ENCODE measurements at regions not wholly inside any gene's neighbourhood (a gene's known extent, or its start where the extent isn't known, plus 50 kb on each side); places are given as distances from the start of the nearest gene placed in this dataset.

DNA sequence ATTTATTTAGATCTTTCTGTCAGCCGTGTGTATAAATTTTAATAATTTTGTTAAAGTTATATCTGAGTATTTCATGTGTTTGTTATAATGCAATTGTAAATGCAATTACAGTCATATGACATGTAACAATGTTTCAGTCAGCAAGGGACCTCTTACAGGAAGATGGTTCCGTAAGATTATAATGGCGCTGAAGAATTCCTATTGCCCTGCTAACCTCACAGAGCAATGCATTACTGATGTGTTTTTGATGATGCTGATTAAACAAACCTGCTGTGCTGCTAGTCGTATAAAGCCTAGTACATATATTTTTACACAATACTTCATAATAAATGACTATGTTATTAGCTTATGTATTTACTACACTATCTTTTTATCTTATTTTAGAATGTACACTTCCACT, 1166.4 kb downstream of the CDH12 start:
- H3K4me1 ChIP-seq (ENCODE audit: insufficient read depth) = no peaks in the 10 kb centered on the region
- no peaks in the 10 kb centered on the region for H3K27me3 ChIP-seq
- H3K9me3 ChIP-seq = no peaks in the 10 kb centered on the region
- 91 to 94% (median 92%) methylated on average over 4 of the region's 4 CpGs for WGBS, 3 donors
- H3K27ac ChIP-seq = no peak overlapping the region
- no peak for TF ChIP-seq EP300 (IDR thresholded peaks at IDR 0.05)
- TF ChIP-seq, protein P1, sequence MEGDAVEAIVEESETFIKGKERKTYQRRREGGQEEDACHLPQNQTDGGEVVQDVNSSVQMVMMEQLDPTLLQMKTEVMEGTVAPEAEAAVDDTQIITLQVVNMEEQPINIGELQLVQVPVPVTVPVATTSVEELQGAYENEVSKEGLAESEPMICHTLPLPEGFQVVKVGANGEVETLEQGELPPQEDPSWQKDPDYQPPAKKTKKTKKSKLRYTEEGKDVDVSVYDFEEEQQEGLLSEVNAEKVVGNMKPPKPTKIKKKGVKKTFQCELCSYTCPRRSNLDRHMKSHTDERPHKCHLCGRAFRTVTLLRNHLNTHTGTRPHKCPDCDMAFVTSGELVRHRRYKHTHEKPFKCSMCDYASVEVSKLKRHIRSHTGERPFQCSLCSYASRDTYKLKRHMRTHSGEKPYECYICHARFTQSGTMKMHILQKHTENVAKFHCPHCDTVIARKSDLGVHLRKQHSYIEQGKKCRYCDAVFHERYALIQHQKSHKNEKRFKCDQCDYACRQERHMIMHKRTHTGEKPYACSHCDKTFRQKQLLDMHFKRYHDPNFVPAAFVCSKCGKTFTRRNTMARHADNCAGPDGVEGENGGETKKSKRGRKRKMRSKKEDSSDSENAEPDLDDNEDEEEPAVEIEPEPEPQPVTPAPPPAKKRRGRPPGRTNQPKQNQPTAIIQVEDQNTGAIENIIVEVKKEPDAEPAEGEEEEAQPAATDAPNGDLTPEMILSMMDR (IDR thresholded peaks at IDR 0.05) = no peak
- no peak for TF ChIP-seq POLR2A (IDR thresholded peaks at IDR 0.05)
- H3K4me3 ChIP-seq = no peak overlapping the region
- intact Hi-C loops (cut with DNase I) = no loop called here
- no peaks in the 10 kb centered on the region for H3K36me3 ChIP-seq
- DNase-seq = no peak

DNA sequence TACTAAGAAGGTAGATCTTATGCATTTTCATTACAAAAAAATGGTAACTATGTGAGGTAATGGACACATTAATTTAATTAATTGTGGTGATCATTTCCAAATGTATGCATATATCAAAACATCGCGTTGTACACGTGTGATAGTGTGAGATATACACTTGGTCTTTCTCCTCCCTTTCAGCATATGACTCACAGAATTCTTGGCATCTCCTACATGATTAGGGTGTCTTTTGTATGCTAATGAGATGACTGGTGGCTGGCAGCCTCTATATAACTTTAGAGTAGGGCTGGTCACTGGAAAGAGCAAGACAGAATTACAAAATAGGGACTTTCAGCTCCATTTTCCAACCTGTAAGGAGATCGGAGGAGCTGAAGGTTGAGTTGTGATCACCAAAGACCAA, 1167.6 kb downstream of the CDH12 start:
- Histone ChIP-seq H3K27ac (no peak overlapping the region), H3K4me3 (no peak overlapping the region), H3K27me3 (no peaks in the 10 kb centered on the region), H3K4me1 (ENCODE audit: insufficient read depth) (no peaks in the 10 kb centered on the region), H3K9me3 (no peaks in the 10 kb centered on the region), H3K36me3 (no peaks in the 10 kb centered on the region)
- TF ChIP-seq EP300 (IDR thresholded peaks at IDR 0.05) = no peak
- WGBS, 3 donors = 74 to 78% (median 75%) methylated on average over 4 of the region's 4 CpGs
- intact Hi-C loops (cut with DNase I) = no loop called here
- DNase-seq = no peak

DNA sequence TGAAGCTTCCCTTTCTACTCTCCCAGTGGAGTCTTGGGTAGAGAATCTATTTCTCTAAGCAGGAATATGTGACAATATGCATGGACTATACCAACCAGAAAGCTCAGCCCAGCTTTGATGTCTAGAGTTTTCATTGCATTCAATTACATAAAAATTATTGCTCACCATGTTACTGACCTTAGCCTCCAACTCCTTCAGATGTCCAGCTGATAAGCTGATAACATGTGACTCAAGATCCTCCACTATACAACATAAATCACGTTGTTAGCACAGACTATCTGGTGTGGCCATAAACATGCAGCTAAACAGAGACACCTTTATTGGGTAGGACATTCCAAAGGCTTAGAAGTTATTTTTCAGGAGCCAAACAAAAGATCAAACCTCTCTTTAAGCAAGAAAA, 1168.2 kb downstream of the CDH12 start:
- no peaks in the 10 kb centered on the region for H3K36me3 ChIP-seq
- H3K27ac ChIP-seq = no peak overlapping the region
- no peak for DNase-seq
- TF ChIP-seq EP300 (IDR thresholded peaks at IDR 0.05) (no peak), POLR2A (IDR thresholded peaks at IDR 0.05) (no peak)
- TF ChIP-seq, protein P1 (IDR thresholded peaks at IDR 0.05) = no peak
- WGBS, 3 donors = 23 to 43% (median 43%) methylated on average over 1 of the region's 1 CpG
- intact Hi-C loops (cut with DNase I) = no loop called here
- no peaks in the 10 kb centered on the region for H3K9me3 ChIP-seq
- no peaks in the 10 kb centered on the region for H3K27me3 ChIP-seq
- H3K4me3 ChIP-seq = no peak overlapping the region
- H3K4me1 ChIP-seq (ENCODE audit: insufficient read depth) = no peaks in the 10 kb centered on the region

DNA sequence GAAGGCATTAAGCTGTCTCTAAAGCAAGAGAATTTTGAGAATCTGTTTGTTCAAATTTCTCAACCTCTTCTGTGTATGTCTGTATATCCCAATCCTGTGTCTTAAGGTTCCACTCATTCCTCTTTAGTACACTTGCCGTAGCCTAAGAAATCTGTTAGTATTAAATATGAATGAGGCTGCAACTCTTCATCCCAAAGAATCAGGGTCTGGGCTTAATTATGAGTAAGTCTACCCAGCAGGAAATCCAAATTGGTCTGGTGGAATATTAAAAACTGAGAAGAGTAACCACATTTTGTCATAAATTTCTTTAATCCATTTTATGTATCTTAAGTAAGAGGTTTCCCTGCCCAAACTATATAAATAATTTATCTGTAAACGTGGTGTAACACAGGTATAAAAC, 1171.2 kb downstream of the CDH12 start:
- no peak for DNase-seq
- Histone ChIP-seq H3K4me1 (ENCODE audit: insufficient read depth) (no peaks in the 10 kb centered on the region), H3K9me3 (no peaks in the 10 kb centered on the region), H3K4me3 (no peak overlapping the region), H3K27ac (no peak overlapping the region), H3K27me3 (no peaks in the 10 kb centered on the region), H3K36me3 (no peaks in the 10 kb centered on the region)
- intact Hi-C loops (cut with DNase I) = no loop called here
- WGBS, 3 donors = 68 to 80% (median 72%) methylated on average over 2 of the region's 2 CpGs
- TF ChIP-seq EP300 (IDR thresholded peaks at IDR 0.05) (no peak), POLR2A (IDR thresholded peaks at IDR 0.05) (no peak)
- TF ChIP-seq, protein P1 (IDR thresholded peaks at IDR 0.05) = no peak

- intact Hi-C loops (cut with DNase I) = no loop called here
Measured at GRCh38 chr5:21680641-21681040, 1172.5 kb downstream of the CDH12 start.

More at GRCh38 chr5:21680641-21681040, 1172.5 kb downstream of the CDH12 start:
- DNase-seq = no peak
- TF ChIP-seq, protein P1 (IDR thresholded peaks at IDR 0.05) = no peak
- TF ChIP-seq POLR2A (IDR thresholded peaks at IDR 0.05) = no peak
- no peak for TF ChIP-seq EP300 (IDR thresholded peaks at IDR 0.05)
- 85 to 96% (median 93%) methylated on average over 2 of the region's 2 CpGs for WGBS, 3 donors
- Histone ChIP-seq H3K4me1 (ENCODE audit: insufficient read depth) (no peaks in the 10 kb centered on the region), H3K4me3 (no peak overlapping the region), H3K9me3 (no peaks in the 10 kb centered on the region), H3K36me3 (no peaks in the 10 kb centered on the region), H3K27me3 (no peaks in the 10 kb centered on the region), H3K27ac (no peak overlapping the region)
